ENCODE measurements at regions not wholly inside any gene's neighbourhood (a gene's known extent, or its start where the extent isn't known, plus 50 kb on each side); places are given as distances from the start of the nearest gene placed in this dataset.
"Not testable (repeated sequence)": the region's sequence is repeated elsewhere in the genome, so short reads cannot be mapped to it uniquely, and the experiment has no call there.

GRCh38 chr2:31802711-31803110, 208.1 kb downstream of the MEMO1 start:
- Histone ChIP-seq H3K36me3 (no peaks in the 10 kb centered on the region), H3K27ac (no peak overlapping the region), H3K9me3 (no peaks in the 10 kb centered on the region), H3K27me3 (ENCODE audit: low read depth) (no peaks in the 10 kb centered on the region), H3K4me1 (no peaks in the 10 kb centered on the region), H3K4me3 (no peak overlapping the region)
- DNase-seq, result no peak
- ATAC-seq, result no peak
- TF ChIP-seq CTCF (IDR thresholded peaks at IDR 0.05), result no peak
- intact Hi-C loops (cut with DNase I), result no loop called here

- H3K4me1 ChIP-seq; DNase-seq; H3K27ac ChIP-seq; H3K4me3 ChIP-seq; H3K27me3 ChIP-seq (ENCODE audit: low read depth); intact Hi-C loops (cut with DNase I); ATAC-seq; H3K36me3 ChIP-seq; H3K9me3 ChIP-seq: not testable (repeated sequence)
Measured at GRCh38 chr2:31799282-31799681, 211.5 kb downstream of the MEMO1 start.

- Histone ChIP-seq H3K27ac (no peak overlapping the region), H3K27me3 (ENCODE audit: low read depth) (no peaks in the 10 kb centered on the region), H3K36me3 (no peaks in the 10 kb centered on the region), H3K4me1 (no peaks in the 10 kb centered on the region), H3K4me3 (no peak overlapping the region), H3K9me3 (no peaks in the 10 kb centered on the region)
- DNase-seq (no peak), ATAC-seq (no peak)
- intact Hi-C loops (cut with DNase I), result no loop called here
- no peak for TF ChIP-seq CTCF (IDR thresholded peaks at IDR 0.05)
Measured at GRCh38 chr2:31788273-31788672, 207.5 kb upstream of the SRD5A2 start.

- DNase-seq (no peak), ATAC-seq (no peak)
- TF ChIP-seq CTCF (IDR thresholded peaks at IDR 0.05), result no peak
- Histone ChIP-seq H3K27me3 (ENCODE audit: low read depth) (no peaks in the 10 kb centered on the region), H3K9me3 (no peaks in the 10 kb centered on the region), H3K27ac (no peak overlapping the region), H3K4me3 (no peak overlapping the region), H3K36me3 (no peaks in the 10 kb centered on the region), H3K4me1 (no peaks in the 10 kb centered on the region)
- intact Hi-C loops (cut with DNase I), result no loop called here
Measured at GRCh38 chr2:31785876-31786275, 205.1 kb upstream of the SRD5A2 start.

GRCh38 chr2:31784868-31785267, 204.1 kb upstream of the SRD5A2 start:
- Histone ChIP-seq H3K36me3 (no peaks in the 10 kb centered on the region), H3K9me3 (no peaks in the 10 kb centered on the region), H3K4me3 (no peak overlapping the region), H3K27me3 (ENCODE audit: low read depth) (no peaks in the 10 kb centered on the region), H3K4me1 (no peaks in the 10 kb centered on the region), H3K27ac (no peak overlapping the region)
- DNase-seq, result no peak
- intact Hi-C loops (cut with DNase I), result no loop called here
- no peak for ATAC-seq
- no peak for TF ChIP-seq CTCF (IDR thresholded peaks at IDR 0.05)

GRCh38 chr2:31783446-31784091, 202.8 kb upstream of the SRD5A2 start:
- H3K27ac ChIP-seq; H3K4me1 ChIP-seq; H3K9me3 ChIP-seq; intact Hi-C loops (cut with DNase I); H3K27me3 ChIP-seq (ENCODE audit: low read depth); H3K36me3 ChIP-seq; H3K4me3 ChIP-seq; ATAC-seq; DNase-seq: not testable (repeated sequence)

GRCh38 chr2:31778153-31778552, 197.4 kb upstream of the SRD5A2 start:
- no peak for TF ChIP-seq CTCF (IDR thresholded peaks at IDR 0.05)

More at GRCh38 chr2:31778153-31778552, 197.4 kb upstream of the SRD5A2 start:
- Histone ChIP-seq H3K4me3 (no peak overlapping the region), H3K27ac (no peak overlapping the region), H3K27me3 (ENCODE audit: low read depth) (no peaks in the 10 kb centered on the region), H3K36me3 (no peaks in the 10 kb centered on the region), H3K9me3 (no peaks in the 10 kb centered on the region), H3K4me1 (no peaks in the 10 kb centered on the region)
- peak in 1 of 2 donors; percentile 9 for ATAC-seq
- DNase-seq, result no peak
- intact Hi-C loops (cut with DNase I), result no loop called here

All from lower lobe of right lung (tissue), 2 donors.